Fibroblast of upper back skin (primary cell): ENCODE measurements at regions not wholly inside any gene's neighbourhood (a gene's known extent, or its start where the extent isn't known, plus 50 kb on each side); places are given as distances from the start of the nearest gene placed in this dataset.
A peak's percentile ranks its signal among the peaks of the same experiment; 100 is the strongest.
"Not testable (repeated sequence)": the region's sequence is repeated elsewhere in the genome, so short reads cannot be mapped to it uniquely, and the experiment has no call there.

ENCODE experiments used
- DNase-seq: peaks from one replicate; pipeline ENCODE4 v3.0.0-alpha.2; 2013

- DNase-seq = peak; percentile 67
Observed at GRCh38 chr5:157997991-157998504, 139.1 kb upstream of the CLINT1 start.

DNA sequence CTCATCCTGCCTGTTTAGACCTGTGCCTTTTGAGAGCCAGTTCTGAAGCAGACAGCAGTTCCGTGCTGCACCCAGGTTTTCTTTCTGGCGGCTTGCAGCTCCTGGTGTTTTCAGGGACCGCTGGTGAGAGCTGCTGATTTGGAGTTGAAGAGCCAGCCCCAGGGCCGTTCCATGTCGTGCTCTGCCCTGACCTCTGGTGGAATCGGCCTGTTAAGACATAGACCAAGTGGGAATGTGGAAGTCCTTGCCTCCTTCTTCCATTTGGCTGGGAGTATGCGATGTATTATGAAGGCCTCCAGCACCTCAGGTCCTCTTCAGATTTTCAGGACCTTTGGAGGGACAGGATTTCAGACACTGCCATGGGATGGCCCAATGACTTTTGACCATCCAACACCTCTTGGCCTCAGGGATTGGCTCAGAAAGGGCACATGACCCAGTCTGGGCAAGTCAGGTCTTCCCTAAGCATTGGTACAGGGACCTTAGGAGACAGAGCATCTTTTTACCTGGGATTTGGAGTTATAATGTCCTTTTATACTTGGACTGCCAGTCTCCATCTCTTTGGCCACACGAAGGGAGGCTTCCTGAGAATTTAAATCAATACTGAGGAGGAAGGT is 136.1 kb upstream of the CLINT1 start:
- peak; percentile 71 for DNase-seq

DNA sequence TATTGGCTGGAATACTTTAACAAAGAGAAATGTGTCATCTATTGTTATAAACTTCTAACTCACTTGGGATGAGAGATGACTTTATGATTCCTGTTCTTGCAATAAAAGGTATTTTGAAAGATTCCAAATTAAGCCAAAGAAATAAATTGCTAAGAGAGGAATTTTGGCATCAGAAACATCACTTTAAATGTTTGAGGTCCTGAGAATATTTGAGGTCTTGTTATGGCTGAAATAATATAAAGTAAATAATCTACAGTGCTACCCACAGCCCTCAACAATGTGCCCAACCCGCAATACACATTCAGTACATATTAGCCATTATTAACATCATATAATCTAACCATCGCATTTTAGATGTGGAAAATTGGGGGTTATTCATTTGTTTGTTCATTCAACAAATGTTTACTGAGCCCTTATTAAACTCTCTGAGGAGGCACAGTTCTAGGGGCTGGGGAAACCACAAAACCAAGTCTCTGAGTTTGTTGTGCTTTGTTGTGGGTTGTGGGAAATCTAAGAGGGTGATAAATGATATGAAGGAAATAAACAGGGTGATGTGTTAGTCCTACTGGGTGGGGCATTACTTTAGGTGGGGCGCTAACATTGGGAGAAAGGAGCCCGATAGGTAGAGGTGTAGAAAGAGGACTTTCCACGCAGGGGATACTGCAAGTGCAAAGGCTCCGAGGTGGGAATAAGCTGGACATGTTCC is 135.2 kb upstream of the CLINT1 start:
- peak; percentile 57 for DNase-seq

DNA sequence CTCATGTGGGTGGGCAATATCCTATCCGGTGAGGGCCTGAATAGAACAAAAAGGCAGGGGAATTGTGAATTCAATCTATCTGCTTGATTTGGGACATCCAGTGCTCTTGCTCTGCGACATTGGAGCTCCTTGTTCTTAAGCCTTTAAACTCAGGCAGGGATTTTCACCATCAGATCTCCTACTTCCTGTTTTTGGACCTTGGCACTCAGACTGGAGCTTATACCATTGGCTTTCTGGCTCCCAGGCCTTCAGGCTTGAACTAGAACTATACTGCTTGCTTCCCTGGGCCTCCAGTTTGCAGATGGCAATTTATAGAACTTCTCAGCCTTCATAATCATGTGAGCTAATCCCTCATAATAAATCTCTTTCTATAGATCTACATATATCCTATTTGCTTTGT is 134.3 kb upstream of the CLINT1 start:
- no peak for DNase-seq

DNA sequence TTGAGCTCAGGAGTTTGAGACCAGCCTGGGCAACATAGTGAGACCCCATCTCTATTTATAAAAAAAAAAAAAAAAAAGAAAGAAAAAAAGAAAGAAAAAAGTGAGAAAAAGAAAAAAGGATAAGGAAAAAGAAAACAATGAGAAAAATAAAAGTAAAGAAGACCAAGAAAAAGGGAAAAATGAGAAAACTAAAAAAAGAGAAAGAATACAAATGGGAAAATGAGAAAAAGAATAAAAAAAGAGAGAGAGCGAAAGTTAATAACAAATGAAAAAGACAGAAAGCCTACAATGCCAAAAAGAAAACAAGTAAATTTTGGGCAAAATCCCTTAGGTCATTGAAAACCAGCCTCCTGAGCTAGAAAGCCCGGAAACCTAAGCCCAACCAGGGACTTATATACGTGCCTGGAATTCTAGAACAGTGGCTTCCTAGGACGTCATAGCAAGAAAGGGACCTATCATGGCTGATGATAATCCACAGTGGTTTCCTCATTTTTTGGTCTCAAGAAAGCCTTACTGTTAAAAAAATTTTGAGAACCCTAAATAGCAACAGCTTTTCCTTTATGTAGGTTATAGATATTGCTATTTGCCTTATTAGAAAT is 131.7 kb upstream of the CLINT1 start:
- DNase-seq = no peak

DNA sequence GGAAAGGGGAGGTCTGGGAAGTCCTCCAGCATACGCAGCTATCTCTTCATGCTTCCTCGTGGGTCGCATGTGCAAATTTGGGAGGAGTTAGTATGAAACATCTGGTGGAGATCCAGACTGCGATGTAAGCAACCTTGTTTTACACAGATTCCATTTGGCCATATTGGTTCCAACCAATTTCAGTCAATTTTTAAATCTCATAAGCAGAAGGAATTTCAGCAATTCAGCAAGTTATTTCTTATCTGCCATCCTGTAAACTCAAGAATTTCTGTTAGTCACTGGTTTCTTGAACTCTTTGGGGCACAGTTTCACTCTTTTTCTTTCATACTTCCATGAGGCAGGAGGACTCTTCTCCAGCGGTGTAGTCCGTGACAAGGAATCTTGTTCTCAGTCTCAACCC is 130.4 kb upstream of the CLINT1 start:
- peak; percentile 28 for DNase-seq

- DNase-seq = no peak
Observed at GRCh38 chr5:157987259-157987658, 128.3 kb upstream of the CLINT1 start.

DNA sequence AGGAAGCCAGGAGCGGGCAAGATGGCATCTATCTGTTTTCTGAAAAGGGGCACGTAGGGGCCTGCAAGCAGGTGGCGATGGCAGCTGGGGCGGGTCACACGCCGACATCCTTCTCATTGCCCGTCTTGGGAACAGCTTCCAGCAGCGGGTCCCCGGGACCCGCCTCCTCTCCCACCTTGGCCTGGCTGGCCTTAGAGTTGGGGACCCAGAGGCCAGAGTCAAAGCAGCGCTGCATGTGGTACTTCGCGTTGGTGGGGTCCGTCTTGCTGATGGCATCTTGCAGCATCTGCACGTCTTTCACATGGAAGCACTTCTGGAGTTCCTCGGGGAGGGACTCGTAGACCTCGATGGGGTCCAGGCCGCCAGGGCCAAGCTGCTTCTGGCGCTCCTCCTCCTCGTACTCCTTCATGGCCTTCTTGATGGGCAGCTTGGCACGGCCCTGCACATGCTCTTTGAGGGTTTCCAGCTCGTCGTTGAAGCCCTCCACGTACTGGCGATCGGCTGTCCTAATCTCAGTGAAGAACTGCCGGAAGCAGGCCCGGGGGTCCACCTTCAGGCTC is 127.6 kb upstream of the CLINT1 start:
- DNase-seq = no peak

GRCh38 chr5:157984611-157985010 is 125.7 kb upstream of the CLINT1 start:
- no peak for DNase-seq

DNA sequence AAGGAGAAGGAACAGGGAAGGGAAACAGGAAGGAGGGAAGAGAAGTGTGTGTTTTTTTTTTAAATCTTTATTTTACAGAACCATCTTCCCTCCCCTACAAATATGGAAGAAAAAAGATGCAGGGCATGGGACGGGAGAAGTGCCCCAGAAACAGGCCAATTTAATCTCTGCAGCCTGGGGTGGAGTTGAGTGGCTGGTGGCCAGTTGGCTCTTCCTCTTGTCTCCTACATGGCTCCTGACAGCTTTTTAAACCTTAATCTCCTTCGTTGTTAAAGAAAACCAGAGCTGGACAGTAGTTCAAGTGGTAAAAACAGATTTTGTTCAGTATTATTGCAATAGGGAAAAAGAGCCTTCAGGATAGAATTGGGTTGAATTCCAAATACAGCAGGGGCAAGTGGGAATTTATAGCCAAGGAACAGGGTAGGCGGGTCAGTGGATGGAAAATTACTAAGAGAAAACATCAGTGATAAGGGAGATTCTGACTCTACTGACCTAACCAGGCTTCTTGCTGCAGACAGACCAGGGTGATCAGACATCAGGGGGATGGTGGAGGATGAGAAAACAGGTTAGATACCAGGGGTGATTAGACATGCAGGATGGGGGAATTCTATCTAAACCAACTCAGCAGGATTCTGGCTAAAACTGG is 125.1 kb upstream of the CLINT1 start:
- DNase-seq = no peak

DNA sequence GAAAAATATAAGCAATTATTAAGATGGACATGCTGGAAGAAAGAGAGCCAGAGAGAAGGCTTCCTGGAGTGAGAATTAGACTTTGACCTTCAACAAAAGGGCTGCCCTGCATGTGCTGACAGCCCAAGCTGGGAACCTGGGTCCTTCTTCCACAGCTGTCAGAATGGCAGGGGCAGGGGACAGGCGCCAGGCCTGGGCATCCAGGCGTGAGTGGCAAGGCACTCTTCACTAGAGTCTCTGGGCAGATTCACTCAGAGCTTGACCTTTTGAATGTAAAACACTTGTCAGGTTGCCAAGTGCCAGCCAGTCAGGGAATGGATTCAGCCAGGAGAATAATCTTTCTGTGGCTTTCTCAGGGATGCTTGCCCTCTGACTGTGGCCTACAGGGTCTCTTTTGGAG is 119.1 kb upstream of the CLINT1 start:
- DNase-seq = no peak

DNA sequence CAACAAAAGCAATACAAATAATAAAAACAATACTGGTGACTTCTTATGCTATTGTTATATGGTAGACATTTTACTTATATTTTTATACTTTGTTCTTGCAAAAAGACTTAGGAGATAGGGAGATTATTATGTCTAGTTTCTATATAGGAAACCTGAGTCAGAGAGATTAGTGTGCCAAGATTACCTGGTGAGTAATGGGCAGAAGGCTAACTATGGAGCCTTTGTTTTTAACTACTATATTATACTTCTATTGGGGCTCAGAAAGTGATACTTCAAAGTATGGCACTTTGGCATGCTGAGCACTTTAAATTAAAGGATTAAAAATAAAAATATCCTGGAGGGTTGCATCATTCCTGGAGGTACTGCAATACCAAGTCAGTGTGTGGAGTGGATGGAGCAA is 117.5 kb upstream of the CLINT1 start:
- DNase-seq = no peak

DNA sequence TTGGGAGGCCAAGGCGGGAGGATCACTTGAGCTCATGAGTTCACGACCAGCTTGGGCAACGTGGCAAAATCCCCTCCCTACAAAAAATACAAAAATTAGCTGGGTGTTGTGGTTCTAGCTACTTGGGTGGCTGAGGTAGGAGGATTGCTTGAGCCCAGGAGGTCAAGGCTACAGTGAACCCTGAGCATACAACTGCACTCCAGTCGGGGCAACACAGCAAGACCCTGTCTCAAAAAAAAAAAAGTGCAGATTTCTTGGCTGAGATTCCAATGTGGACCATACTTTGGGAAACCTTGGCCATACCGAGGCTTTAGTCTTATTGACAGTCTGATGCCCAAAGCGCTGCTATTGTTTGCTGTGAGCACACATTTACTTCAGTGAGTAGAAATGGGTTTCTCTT is 113.6 kb upstream of the CLINT1 start:
- no peak for DNase-seq

GRCh38 chr5:157971571-157972216 is 112.7 kb upstream of the CLINT1 start:
- peak; percentile 45 for DNase-seq

GRCh38 chr5:157968570-157968969 is 109.6 kb upstream of the CLINT1 start:
- not testable (repeated sequence) for DNase-seq

- DNase-seq = no peak
Observed at GRCh38 chr5:157965989-157966388, 107.0 kb upstream of the CLINT1 start.

DNA sequence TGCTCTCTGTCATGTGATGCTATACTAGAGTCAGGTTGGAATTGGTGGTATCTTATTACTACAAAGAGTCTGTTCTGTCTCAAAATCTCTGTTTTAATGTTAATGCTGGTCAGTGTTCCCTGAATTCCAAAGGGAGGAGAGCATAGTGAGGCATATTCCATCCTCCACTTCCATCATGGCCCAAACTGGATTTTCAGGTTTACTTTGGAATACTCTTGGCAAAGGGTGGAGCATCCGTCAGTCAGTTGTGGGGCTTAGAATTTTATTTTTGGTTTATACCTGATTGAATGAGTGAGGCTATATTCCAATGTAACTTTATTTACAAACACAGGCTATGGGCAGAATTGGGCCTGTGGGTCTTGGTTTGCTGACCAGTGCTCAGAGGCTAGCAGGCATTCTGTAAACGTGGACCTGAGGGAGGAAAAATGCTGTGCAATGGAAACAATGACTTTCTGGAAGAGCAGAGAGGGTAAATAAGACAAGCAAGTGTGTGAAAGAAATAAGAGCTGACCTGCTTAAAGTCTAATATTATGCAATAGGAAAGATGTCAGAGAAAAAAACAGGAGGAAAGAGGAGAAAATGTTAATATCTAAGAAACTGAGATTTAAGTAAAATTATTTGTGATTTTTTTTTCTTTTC is 106.2 kb upstream of the CLINT1 start:
- DNase-seq = no peak

- DNase-seq = no peak
Observed at GRCh38 chr5:157963761-157964160, 104.8 kb upstream of the CLINT1 start.

- no peak for DNase-seq
Observed at GRCh38 chr5:157963244-157963643, 104.3 kb upstream of the CLINT1 start.

GRCh38 chr5:157962686-157963085 is 103.7 kb upstream of the CLINT1 start:
- not testable (repeated sequence) for DNase-seq

DNA sequence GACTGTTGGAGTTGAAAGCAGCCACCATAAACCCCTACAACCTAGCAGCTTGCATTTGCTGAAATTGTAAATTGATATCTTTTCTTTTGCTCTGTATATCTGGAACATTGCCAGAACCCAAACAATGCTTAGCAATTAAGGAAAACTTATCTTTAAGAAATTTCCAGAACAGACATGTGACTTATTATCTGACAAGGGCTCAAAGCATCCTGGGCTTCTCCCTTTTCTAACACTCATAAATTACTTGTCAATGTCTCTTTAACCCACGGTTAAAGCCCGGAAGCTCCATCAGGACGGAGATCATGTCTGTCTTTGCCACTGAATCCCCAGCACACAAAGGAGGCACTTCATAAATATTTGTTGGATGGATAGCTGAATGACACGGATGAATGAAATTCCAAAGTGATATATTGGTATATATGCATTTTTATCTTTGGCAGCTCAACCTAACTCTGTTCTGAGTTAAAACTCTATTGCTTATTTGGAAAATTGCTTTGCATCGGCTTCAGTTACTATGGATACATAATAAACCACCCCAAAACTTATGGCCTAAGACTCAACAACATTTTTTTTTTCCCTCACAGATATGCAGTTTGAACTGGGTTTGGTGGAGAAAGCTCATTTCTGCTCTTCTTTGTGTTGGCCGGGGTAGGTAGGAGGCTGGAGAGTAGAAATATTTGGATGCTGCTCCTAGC is 103.1 kb upstream of the CLINT1 start:
- DNase-seq = peak; percentile 31

DNA sequence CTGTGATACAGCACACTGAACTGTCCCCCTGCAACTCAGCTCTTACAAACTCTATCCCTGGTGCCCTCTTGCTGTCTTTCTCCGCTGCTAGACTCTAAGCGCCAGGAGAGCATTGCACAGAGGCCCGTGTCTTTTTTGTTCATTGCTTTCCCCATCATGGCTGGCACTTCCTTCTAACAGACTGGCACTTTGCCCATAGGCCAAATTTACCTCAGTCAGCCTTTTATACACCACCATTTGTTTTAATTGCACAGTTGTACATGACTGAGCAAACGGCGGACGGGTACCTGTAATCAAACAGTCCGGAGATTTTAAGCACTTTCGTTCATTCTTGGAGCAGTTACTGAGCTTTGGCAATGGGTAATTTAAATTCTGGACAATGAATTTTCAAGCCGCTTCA is 102.2 kb upstream of the CLINT1 start:
- no peak for DNase-seq
